ENCODE measurements at regions not wholly inside any gene's neighbourhood (a gene's known extent, or its start where the extent isn't known, plus 50 kb on each side); places are given as distances from the start of the nearest gene placed in this dataset.

DNA sequence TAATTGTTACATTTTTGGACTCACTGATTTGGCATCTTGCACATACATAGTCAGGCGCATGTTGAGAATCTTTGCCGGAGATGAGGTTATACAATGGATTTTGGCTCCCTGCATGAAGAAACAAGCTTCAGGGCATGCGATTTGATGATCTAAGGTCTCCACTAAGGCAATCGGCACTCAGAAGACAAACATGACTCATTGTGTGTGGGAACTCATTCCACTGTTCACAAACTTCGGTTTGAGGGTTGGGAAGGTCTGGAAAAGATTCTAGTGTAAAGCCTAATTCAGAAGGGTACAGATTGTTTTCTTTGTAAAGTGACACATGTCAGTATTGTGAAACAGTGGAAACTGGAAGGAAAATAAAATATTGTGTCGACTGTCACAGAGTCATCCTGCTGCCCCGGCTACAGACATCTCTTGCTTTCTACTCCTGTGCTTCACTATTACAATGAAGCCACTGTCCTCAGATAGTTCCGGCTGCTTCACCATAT is 192.6 kb upstream of the HMGA2 start:
- DNase-seq, result no peak

DNA sequence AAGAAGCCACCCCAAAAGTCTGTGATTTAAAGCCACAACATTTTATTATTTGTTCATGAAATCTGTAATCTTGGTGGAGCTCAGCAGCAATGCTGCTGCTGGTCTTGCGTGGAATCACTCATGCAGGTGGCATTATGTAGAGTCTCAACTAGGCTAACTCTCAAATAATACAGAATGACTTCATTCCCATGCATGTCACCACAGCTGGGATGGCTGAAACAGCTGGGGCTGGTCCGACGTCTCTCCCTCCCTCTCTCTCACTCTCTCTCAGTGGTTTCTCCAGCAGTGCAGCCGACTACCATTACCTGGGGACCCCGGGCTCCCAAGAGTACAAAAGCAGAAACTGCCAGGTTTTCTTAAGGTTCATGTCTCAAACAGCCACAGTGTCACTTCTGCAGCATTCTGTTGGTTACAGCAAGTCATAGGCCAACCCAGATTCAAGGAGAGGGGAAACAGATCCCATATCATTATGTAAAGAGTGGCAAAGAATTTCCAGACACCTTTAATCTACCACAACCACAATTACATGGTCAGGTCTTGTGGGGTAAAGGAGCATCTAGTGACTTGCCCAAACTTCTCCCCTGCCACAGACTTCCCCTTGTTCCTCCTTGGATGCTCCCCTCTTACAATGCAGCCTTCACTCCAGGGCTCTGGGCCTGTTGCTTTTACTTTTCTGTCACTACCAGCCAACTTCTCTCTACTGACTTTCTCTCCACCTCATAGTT is 192.0 kb upstream of the HMGA2 start:
- no peak for DNase-seq

- DNase-seq, result no peak
These were observed 190.2 kb upstream of the HMGA2 start for GRCh38 chr12:65634061-65634460.

- DNase-seq, result no peak
These were observed 189.5 kb upstream of the HMGA2 start for GRCh38 chr12:65634626-65635331.

DNA sequence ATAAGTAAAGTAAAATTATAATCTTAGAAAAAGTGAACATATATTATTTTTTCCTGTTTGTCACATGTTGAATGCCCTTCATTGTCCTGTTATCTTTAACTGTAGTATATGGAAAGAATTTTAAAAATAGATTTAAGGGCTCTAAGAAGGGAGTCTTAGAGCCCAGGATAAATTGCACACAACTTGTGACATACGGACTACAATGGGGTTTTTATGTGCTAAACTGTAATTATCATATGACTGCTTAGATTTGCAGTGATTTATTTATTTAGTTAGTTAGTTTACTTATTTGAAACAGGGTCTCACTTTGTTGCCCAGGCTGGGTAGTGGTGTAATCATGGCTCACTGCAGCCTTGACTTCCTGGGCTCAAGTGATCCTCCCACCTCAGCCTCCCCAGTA is 187.8 kb upstream of the HMGA2 start:
- no peak for DNase-seq

- no peak for DNase-seq
These were observed 187.1 kb upstream of the HMGA2 start for GRCh38 chr12:65637150-65637549.

DNA sequence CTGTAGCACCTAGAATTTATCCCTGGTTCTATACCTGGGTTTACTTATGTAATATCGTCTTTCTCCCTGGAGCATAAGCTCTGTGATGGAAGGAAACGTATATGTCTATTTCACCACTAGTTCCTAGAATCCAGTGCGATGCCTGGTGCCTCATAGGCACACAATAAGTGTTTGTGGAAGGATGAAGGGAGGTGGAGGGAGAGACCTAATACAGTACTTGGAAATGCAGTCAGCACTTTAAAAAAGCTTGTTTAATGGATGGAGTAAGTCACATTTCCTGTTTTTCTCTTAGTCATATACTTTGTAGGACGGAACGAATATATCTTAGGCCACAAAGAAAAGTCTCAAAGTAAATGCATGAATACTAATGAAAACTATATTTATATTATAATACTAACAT is 186.5 kb upstream of the HMGA2 start:
- peak; percentile 6 for DNase-seq

- no peak for DNase-seq
These were observed 186.0 kb upstream of the HMGA2 start for GRCh38 chr12:65638324-65638723.

DNA sequence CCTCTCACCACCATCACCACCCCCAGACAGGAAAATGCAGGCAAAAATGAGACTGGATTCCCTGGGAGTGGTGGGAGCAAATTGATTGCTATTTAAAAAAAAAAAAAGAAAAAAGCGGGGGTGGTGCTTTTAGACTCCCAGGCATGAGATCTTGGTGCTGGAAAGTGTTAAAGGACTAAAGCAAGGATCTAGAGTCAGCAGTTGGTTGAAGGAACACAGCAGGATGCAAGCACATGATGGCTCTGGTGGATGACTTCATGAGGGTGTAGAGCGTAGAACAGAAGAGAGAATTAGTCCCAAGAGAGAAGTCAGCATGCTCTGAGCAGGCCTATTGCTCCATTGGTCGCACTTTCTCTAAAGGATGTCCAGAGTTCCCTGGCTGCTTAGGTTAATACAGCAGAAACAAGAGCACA is 183.8 kb upstream of the HMGA2 start:
- DNase-seq, result no peak

- DNase-seq, result no peak
These were observed 182.1 kb upstream of the HMGA2 start for GRCh38 chr12:65642061-65642661.

DNA sequence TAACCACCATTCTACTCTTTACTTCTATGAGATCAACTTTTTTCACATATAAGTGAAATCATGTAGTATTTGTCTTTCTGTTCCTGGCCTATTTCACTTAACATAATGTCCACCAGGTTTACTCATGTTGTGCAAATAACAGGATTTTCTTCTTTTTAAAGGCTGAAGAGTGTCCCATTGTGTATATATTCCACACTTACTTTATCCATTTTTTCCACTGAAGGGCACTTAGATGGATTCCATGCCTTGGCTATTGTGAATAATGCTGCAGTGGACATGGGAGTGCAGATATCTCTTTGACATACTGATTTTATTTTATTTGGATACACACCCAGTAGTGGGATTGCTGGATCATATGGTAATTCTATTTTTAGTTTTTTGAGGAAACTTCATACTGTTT is 181.1 kb upstream of the HMGA2 start:
- no peak for DNase-seq

DNA sequence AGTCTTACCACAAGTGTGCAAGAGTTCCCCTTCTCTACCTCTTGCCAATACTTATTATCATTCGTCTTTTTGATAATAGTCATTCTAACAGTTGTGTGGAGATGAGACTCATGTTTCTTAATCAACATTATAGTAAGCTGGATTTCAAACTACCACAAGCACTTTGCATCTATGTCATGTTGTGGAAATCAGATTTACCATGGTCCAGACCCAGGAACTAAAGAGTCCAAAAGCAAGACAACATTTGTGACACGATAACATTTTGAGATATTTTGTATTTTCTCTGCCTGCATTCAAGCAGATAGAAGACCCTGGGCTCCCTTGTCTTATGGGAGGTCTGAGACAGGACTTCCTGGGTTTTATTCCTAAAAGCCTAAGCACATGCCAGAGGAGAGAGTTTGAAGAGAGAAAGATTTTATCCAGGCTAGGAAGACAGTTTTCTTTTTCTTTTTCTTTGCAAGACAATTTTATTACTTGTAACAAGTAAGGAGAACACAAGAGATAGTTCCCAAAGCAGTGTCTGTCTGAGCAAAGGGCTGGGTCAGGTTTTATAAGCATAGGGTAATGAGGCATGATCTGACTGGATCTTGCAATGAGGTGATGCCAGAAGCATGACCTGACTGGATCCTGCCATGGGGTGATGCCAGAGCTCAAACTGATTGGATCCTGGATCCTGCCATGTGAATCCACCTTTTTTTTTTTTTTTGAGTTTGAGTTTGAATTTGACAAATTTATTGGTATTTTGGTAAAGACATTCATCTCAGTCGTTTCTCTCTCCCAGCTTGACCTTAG is 180.5 kb upstream of the HMGA2 start:
- DNase-seq, result no peak

DNA sequence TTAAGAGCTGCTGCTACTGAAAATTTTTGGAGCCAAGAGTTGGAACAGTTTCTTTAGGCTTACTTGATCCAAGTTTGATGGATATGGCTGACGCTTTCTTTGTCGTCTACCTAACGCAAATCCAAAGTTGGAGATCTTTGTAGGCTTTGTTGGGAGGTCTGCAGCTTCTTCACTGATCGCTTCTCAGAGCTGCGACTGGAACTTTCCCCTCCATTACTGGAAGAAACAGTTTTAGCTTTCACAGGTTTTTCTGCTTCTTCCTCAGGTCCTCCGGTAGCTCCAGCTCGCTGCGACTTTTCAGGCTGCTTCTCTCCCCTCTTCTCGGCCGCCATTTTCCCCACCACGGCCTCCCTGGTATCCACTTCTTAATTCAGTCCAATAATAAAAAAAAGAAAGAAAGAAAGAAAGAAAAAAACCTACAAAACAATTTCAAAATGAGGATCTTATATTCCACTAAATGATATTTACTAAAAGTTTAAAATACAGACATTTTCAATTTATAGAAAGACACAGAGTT is 178.1 kb upstream of the HMGA2 start:
- DNase-seq, result no peak

DNA sequence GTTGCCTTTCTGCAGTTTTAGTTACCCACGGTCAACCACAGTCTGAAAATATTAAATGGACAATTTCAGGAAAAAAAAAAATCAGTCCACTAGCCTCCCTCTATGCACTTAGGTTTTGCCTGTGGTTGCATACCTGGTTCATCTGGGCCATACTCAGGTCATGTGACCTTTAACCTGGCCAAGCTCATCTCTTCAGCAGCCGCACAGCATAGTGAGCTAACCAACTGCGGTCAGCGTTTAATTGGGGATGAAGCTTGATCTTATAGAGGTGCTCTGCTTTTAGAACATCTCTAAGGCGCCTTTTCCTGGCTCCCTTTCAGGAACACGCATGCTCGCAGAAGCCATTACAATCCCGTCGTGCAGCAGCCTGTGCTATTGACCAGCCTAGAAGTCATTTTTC is 177.2 kb upstream of the HMGA2 start:
- DNase-seq, result no peak

- DNase-seq, result no peak
These were observed 175.8 kb upstream of the HMGA2 start for GRCh38 chr12:65648461-65648860.

DNA sequence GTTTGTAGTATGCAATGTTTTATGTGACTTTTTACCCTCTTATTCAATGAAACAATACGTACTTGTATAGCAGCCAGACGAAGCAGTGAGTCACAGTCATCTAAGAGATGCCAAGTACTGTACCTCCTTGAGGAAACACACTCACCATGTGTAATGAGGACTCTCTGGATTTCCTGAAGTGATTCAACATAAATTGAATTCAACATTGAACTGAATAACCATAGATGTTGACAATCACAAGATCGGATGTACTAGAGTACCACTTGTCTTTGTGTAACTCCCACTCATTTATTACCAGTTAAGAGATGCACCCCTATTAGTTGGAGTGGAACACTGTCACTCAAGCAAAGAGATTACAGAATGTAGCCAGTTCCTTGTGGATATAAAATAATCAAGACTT is 175.2 kb upstream of the HMGA2 start:
- peak; percentile 27 for DNase-seq

DNA sequence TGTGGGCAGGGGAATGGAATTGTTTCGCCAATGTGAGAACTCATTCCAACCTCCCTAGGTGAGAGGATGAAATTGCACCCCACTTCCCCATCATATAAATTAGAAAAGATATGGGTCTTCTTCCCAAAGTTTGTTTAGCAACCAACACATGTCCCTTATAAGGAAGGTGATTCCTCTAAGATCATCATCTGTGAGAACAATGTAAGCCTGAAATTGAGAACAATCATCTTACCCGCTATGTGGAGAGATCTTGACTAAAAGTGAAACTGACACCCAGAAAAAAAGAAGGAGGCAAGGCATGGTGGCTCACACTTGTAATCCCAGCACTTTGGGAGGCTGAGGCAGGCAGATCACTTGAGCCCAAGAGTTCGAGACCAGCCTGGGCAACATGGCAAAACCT is 173.2 kb upstream of the HMGA2 start:
- DNase-seq, result no peak

- DNase-seq, result no peak
These were observed 171.0 kb upstream of the HMGA2 start for GRCh38 chr12:65653321-65653720.

GRCh38 chr12:65653946-65654629 is 170.2 kb upstream of the HMGA2 start:
- DNase-seq, result peak; percentile 13

DNA sequence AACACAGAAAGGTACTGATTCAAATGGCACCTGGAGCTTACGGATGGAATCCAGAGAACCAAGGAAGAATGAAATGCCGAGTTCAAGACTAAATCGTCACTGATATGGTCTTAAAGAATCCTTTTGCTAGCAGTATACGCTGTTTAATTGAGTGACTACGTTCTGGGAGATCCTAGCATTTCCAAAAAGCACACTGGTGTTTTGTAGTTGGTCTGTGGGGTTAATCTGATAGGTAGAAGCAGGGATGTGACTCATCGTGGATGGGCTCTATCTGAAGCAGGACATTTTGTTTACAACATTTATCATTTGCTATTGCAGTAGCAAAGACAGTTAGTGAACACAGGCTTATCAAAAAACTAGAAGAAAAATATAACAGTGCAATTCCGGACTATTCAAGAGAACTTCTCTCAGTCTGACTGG is 169.2 kb upstream of the HMGA2 start:
- DNase-seq, result no peak

DNA sequence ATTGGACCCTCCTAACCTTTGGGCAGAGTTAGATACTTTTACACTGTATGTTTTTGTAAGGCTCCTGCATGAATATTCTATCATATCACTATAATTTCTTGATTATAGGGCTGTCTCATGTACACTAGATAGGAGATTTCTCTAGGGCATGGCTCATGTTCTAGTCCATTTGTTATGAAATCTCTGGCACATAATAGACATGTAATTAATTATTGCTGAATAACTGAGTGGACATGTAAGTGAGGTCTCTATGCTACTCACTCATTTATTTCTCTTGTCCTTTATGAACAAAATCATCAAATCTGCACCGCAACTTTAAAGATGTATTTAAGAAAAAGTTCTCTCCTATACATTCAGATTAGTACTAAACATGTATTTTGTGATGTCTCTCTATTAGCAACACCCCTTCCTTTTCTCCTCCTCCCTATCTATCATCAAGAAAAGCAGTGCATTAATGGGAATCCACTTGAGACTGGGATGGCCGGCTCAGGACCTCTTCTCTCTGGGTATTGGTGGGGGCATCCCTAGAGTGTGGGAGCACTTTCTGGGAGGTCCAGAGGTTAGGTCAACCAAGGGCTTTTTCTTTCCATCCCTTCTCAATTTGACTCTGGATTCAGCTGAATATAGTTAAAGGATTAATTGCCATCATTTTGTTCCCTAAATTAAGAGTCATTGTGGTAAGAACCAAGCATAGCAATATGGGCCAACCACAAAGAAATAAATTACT is 168.0 kb upstream of the HMGA2 start:
- no peak for DNase-seq

DNA sequence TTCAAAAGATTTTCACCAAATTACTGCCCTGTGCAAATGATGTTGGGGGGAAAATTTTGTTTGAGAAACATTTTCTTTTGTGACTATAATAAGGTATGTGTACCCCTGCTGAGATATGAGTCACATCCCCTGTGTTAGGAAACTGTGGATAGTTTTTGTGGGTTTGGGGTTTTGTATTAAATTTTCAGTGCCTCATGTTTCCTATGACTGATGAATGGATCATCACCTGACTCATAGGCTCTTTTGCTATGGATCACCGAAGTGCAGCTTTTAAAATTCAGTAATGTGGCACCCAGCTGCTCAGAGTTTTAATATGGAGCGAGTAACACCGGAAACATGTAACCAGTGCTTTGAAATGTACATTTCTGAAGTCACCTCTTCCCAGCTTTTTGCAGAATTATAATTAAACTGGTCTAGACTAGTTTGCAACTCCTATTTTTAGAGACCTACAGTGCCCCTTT is 167.4 kb upstream of the HMGA2 start:
- peak; percentile 81 for DNase-seq
